ENCODE measurements at regions not wholly inside any gene's neighbourhood (a gene's known extent, or its start where the extent isn't known, plus 50 kb on each side); places are given as distances from the start of the nearest gene placed in this dataset.

GRCh38 chr5:3195994-3196393 is 399.6 kb upstream of the IRX1 start:
- no peak for DNase-seq (ENCODE audit: low read depth)

DNA sequence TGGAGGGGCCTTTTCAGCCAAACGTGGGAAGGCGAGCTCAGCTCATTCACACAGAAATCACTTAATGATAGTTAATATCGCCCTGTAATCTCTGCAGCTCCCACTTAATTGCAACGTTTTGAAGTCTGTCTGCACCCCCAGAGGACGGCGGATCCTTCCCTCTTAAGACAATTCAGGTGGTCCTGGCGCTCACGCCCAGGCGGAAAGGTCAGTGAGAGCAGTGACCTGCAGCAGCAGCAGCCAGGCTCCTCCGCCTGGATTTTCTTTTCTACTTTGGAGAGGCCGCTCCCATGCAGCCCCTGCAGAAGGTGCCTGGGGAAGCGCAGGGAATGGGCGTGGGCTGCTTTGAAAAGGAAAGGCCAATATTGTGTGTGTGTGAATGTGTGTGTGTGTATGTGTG is 400.9 kb upstream of the IRX1 start:
- DNase-seq (ENCODE audit: low read depth), result no peak

- DNase-seq (ENCODE audit: low read depth), result no peak
Observed at GRCh38 chr5:3194271-3194670, 401.4 kb upstream of the IRX1 start.

GRCh38 chr5:3191585-3191984 is 404.0 kb upstream of the IRX1 start:
- DNase-seq (ENCODE audit: low read depth), result no peak

- DNase-seq (ENCODE audit: low read depth), result no peak
Observed at GRCh38 chr5:3190930-3191329, 404.7 kb upstream of the IRX1 start.

GRCh38 chr5:3190433-3190832 is 405.2 kb upstream of the IRX1 start:
- no peak for DNase-seq (ENCODE audit: low read depth)

DNA sequence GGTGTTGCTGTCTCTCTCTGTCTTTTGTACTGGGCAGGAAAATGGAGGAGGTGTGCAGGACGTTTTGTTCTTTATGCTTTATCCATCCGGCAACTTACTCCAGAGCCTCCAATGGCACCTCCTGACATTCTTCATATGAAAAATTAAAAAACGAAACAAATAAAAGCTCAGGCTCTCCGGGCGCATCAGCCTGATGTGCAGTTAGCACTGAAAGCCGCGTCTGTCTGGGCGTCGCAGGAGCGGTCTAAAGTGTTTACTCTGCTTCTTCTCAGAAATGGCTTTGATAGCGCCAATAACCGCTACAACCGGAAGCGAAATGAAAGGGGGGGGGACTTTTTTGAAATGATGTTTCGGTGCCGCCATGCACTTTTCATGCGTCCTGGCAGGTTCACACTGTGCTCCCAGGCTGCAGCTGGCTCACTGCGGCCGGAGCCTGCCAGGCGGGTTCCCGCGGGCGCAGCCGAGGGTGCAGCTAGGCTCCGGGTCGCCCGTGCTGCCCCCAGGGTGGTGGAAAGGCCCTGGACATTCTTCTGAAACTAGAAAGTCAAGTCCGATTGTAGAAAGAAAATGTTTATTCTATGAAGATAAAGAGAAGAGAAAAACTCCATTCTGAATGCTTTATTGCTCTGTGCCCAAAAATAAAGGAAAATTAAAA is 407.7 kb upstream of the IRX1 start:
- DNase-seq (ENCODE audit: low read depth), result no peak

GRCh38 chr5:3186736-3187405 is 408.8 kb upstream of the IRX1 start:
- no peak for DNase-seq (ENCODE audit: low read depth)

- no peak for DNase-seq (ENCODE audit: low read depth)
Observed at GRCh38 chr5:3186156-3186555, 409.5 kb upstream of the IRX1 start.

GRCh38 chr5:3185488-3185887 is 410.1 kb upstream of the IRX1 start:
- no peak for DNase-seq (ENCODE audit: low read depth)

- no peak for DNase-seq (ENCODE audit: low read depth)
Observed at GRCh38 chr5:3182133-3182876, 413.3 kb upstream of the IRX1 start.

GRCh38 chr5:3181671-3182070 is 414.0 kb upstream of the IRX1 start:
- no peak for DNase-seq (ENCODE audit: low read depth)

GRCh38 chr5:3180636-3181035 is 415.0 kb upstream of the IRX1 start:
- DNase-seq (ENCODE audit: low read depth), result no peak

DNA sequence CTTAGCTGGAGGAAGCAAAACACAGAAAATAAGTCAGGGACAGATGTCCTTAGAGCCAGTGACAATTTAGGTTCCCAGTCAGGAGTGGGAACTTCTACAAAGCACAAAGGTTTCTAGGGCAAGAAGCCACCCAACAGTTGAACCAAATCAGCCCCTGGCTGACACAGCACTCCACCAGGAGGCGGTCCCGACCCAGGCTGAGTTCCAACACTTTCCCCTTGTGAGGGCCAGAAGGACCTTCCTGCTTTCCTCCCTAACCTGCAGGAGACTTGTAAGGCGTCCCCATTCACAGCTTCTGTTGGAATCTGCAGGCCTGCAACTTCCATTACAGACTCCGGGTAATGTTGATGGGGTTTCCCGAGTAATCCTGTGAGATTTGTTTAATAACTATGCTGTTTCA is 416.4 kb upstream of the IRX1 start:
- no peak for DNase-seq (ENCODE audit: low read depth)

DNA sequence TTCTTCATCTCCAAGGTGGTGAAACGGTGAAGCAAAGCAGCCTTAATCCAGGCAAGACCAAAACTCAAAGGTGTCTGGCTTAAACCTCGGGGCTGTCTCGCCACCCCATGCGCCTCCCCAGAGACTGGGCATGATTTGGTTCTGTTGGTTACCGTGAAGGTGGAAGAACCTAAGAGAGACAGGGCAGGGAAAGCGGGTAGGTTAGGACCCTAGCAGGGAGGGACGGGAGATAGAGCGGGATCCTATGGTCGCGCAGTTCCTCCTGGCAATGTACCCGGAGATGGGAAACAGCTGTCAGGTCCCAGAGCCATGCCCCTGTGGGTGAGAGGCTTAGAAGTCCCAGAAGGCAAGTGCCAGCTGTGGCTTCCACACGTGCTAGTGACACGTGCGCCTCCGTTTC is 418.3 kb upstream of the IRX1 start:
- no peak for DNase-seq (ENCODE audit: low read depth)

DNA sequence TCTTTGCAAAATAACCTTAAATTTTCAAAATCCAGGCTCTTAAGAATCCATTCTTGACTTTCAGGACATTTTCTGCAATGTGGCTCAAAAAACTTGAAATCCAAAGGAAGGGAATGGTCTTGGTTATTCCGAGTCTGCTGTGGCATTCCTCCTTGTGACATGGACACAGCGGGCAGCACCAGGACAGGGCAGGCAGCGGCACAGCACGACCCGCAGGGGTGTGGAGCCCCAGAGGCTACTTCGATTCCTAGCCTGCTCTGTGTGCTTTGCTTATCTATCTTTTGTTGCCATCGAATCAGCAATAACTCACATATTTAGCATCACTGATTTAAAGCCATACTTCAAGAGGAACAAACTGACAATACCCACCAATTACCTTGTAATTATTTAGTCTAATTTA is 420.2 kb upstream of the IRX1 start:
- no peak for DNase-seq (ENCODE audit: low read depth)

- no peak for DNase-seq (ENCODE audit: low read depth)
Observed at GRCh38 chr5:3167473-3167872, 416.0 kb upstream of the IRX2 start.

- no peak for DNase-seq (ENCODE audit: low read depth)
Observed at GRCh38 chr5:3163626-3164025, 412.1 kb upstream of the IRX2 start.

DNA sequence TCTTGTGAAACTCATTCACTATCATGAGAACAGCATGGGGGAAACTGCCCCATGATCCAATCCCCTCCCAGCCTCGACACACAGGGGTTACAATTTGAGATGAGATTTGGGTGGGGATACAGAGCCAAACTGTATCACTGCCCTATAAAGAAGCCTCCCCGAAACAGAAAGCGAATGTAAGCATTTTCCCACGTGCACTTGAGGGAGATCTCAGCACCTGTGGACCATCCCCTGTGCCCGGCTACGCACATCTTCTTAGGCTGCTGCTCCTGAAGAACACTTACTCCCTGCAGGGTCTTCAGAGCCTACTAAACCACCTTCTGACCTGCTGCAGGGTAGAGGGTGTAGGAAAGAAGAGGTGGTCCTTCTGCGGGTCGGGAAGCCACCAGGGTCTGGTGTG is 410.2 kb upstream of the IRX2 start:
- no peak for DNase-seq (ENCODE audit: low read depth)

GRCh38 chr5:3157214-3157613 is 405.7 kb upstream of the IRX2 start:
- DNase-seq (ENCODE audit: low read depth), result no peak

GRCh38 chr5:3155717-3156116 is 404.2 kb upstream of the IRX2 start:
- no peak for DNase-seq (ENCODE audit: low read depth)

GRCh38 chr5:3155046-3155445 is 403.6 kb upstream of the IRX2 start:
- no peak for DNase-seq (ENCODE audit: low read depth)

DNA sequence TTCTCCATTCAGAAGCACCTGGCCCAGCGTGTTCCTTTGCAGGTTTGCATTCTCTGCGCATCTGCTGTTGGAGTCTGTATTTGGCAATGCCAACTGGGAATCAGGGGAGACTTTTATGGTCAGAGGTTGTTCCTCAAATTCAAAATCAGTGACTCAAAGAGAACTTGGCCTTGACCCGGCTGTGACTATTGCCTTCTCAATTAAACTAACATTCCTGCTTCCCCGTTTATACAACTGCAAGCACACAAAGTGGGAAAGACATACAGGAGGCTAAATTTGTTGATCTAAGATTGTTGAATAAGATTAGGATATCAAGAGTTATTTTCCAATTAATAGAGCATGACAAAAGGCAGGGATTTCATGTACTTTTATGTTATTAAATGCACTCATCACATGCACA is 402.4 kb upstream of the IRX2 start:
- no peak for DNase-seq (ENCODE audit: low read depth)

All from forelimb muscle (tissue), 1 donor.